Panc1 (cell line): ENCODE measurements at regions not wholly inside any gene's neighbourhood (a gene's known extent, or its start where the extent isn't known, plus 50 kb on each side); places are given as distances from the start of the nearest gene placed in this dataset.

Source experiments
- CTCF ChIP-seq: fragments of 450-650 bp; IDR thresholded peaks from 2 replicates; pipeline ENCODE4 v1.5.1; 2017; ENCODE audit warnings: mild to moderate bottlenecking
- POLR2AphosphoS5 ChIP-seq: IDR thresholded peaks from 2 replicates; pipeline ENCODE4 v1.6.1; 2012; ENCODE audit warnings: mild to moderate bottlenecking, low read depth, low read length, moderate library complexity
- REST ChIP-seq, 2 experiments: IDR thresholded peaks; 2 replicates each; pipeline ENCODE4 v1.6.1; 2011 to 2012; ENCODE audit warnings: low read depth in 2 of 2, control low read depth in 1 of 2, low read length in 1 of 2, mild to moderate bottlenecking in 1 of 2, moderate library complexity in 1 of 2; ENCODE audit not compliant: insufficient read depth in 1 of 2
- SIN3A ChIP-seq: IDR thresholded peaks from 2 replicates; pipeline ENCODE4 v1.6.1; 2012; ENCODE audit warnings: low read depth, mild to moderate bottlenecking, low read length, moderate library complexity, borderline replicate concordance; ENCODE audit not compliant: insufficient read depth
- TCF7L2 ChIP-seq: IDR thresholded peaks from 2 replicates; pipeline ENCODE4 v1.6.1; 2011; ENCODE audit warnings: mild to moderate bottlenecking, low read depth, low read length, inconsistent platforms

GRCh38 chr14:106134886-106135285 lies 608.5 kb downstream of the TMEM121 start:
- TF ChIP-seq CTCF (no peak), SIN3A (no peak), REST (IDR thresholded peaks at IDR 0.05; ENCODE audit: insufficient read depth in 1 of 2, low read depth in 2 of 2, low read length in 1 of 2) (no peak), POLR2AphosphoS5 (no peak), TCF7L2 (no peak)
